GM19035 (cell line): ENCODE measurements at regions not wholly inside any gene's neighbourhood (a gene's known extent, or its start where the extent isn't known, plus 50 kb on each side); places are given as distances from the start of the nearest gene placed in this dataset.
A peak's percentile ranks its signal among the peaks of the same experiment; 100 is the strongest.
"Not testable (repeated sequence)": the region's sequence is repeated elsewhere in the genome, so short reads cannot be mapped to it uniquely, and the experiment has no call there.

Source experiments
- ATAC-seq: cut with Tn5 transposase; IDR thresholded peaks from one replicate; pipeline ENCODE4 v1.9.1; 2021; ENCODE audit not compliant: unreplicated experiment

DNA sequence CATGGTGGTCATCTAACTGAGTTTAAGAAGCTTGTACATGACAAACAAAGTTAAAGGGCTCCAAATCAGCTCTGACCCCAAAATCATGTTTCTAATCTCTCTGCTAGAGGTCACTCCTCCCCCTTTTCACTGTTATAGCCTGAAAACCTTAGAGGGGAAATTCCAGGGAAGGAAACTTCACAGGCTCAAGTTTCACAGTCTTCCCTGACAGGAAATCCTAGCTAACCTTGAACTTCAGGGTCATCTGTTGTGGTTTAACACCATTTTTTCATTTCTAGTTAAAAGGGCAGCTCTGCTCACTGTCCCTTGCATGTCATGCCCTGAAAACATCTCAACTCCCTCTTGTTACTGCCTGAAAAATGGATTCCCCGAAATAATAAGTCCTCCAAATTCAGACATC, 104.4 kb upstream of the BMP2 start:
- ATAC-seq, result no peak

DNA sequence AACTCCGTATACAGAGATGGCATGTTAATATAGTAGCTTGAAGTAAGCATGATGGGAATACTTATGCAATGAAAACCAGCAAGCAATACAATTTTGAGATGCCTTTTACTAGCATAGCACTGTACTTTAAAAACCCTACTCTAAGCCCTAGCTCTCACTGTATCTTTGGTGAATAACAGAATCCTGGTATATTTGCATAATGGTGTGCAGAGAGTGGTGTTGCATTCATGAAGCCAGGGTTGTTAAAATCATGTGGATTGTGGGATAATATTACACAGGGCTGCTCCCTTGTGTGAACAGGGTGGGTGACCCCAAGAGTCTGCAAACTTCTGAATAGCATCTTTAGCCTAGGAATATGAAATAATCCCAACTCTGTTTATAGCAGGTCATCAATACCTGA, 105.2 kb upstream of the BMP2 start:
- ATAC-seq, result no peak

DNA sequence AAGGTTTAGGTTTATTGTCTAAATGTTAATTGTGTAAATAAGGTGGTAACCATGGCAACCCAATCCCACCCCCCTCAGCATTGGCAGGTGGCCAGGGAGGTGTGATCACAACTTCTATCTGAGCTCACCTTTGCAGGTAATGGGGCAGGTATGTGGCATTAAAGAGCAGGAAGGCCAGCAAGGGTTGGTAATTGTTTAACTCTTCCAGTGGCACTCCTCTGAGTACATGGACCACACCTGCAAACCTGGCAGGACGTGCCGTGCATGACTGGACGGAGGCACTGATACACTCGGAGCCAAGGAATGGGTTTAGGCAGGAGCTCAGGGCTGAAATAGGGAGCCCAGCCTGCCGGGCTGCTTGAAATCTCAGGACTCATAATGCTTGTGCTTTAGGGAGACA, 107.0 kb upstream of the BMP2 start:
- no peak for ATAC-seq

- not testable (repeated sequence) for ATAC-seq
These were observed 108.6 kb upstream of the BMP2 start for GRCh38 chr20:6658909-6659308.

DNA sequence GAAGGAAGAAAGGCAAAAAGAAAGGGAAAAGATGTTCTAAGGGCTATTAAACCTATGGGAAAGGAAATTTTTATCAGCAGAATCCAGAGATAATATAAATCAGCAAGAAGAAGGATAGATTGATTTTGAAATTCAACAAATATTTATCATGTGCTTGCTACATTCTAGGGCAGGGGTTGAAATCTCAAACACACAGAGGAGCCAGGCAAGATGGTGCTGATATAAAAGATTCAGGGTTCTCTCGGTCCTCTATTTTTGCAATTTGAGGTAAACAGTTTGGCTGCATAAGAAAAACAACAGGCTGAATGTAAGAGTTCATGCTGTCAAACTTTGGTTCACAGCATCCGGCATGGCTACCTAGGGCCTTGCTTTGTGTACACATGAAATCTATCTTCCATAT, 109.6 kb upstream of the BMP2 start:
- ATAC-seq, result no peak

DNA sequence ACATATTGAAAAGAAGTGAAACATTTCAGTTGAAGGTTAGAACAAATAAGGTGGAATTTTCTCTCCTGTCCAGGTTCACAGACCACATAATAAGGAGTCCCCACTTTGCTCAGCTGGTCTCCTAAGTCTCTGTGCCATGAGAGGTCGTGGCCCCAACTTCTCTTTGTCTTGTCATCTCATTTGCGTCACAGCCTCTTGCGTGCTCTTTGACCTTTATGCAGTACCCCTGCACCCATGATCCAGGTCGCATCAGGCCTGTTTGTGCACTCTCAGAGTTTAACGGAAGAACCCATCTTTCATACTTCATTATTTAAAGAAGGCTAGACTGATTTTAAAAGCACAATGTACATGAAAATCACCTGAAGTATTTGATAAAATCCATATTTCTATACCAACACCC, 110.4 kb upstream of the BMP2 start:
- no peak for ATAC-seq

DNA sequence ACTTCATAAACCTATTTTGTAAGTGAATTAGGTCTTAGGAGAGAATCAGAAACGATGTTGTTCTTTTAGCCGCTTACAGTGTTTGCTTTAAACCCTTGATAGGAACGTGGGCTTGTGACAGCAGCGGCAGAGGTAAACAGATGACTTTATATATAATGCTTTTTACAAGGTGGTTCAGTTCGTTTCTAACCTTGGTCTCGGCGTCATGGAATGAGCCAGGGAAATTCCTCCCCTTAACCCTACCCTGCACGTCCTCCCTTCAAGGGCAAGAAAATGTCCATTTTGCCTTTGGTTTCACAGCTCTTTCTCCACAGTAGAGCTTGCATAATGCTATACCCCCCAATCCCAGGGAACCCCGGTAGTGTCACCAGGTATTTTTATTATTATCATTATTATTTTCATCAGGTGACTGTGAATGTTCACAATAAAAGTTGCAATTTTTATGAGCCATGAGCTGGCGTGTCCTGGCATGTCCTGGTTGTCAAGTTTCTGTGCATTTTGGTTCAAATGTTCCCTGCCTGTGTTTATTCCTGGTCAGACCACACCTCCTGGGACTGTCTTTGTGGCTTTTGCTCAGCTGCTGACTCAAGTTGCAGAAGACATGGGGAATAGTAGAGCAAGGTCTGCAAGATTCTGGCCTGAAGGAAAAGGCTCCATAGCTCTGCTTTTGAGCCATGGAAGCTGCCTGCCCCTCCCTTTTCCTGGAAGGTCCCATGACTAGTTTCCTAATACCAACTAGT, 112.8 kb upstream of the BMP2 start:
- ATAC-seq, result no peak

- no peak for ATAC-seq
These were observed 115.9 kb upstream of the BMP2 start for GRCh38 chr20:6651561-6651960.

- ATAC-seq, result no peak
These were observed 116.5 kb upstream of the BMP2 start for GRCh38 chr20:6651016-6651415.

DNA sequence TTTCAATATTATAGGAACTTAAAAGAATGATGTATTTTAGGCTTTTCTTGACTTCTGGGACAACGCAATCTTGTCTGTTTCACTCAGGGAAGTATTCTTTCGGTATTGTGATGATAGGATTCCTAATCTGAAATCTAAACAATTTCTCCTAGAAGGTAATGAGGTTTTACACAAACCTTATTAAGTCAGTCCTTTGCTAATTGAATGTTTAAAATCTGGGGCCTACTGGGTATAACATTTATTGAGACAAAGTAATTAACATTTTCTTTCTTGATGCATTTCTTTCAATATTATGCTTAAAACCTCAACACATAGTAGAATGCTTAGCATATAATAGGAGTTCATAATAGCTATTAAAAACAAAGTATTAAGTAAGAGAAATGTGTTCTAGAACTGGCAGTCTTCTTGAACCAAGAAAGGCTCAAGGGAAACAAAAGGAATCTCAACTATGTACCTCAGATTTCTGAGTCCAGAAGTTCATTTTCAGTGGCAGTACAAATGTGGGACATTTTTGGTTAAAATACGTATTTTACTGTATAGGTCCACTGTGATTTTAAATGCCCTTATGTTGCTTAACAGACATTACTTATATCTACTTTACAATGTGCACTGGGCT, 121.4 kb upstream of the BMP2 start:
- ATAC-seq, result no peak

GRCh38 chr20:6644813-6645628, 122.5 kb upstream of the BMP2 start:
- ATAC-seq, result no peak

- no peak for ATAC-seq
These were observed 126.5 kb upstream of the BMP2 start for GRCh38 chr20:6641012-6641411.

GRCh38 chr20:6637160-6637579, 130.3 kb upstream of the BMP2 start:
- ATAC-seq, result no peak

DNA sequence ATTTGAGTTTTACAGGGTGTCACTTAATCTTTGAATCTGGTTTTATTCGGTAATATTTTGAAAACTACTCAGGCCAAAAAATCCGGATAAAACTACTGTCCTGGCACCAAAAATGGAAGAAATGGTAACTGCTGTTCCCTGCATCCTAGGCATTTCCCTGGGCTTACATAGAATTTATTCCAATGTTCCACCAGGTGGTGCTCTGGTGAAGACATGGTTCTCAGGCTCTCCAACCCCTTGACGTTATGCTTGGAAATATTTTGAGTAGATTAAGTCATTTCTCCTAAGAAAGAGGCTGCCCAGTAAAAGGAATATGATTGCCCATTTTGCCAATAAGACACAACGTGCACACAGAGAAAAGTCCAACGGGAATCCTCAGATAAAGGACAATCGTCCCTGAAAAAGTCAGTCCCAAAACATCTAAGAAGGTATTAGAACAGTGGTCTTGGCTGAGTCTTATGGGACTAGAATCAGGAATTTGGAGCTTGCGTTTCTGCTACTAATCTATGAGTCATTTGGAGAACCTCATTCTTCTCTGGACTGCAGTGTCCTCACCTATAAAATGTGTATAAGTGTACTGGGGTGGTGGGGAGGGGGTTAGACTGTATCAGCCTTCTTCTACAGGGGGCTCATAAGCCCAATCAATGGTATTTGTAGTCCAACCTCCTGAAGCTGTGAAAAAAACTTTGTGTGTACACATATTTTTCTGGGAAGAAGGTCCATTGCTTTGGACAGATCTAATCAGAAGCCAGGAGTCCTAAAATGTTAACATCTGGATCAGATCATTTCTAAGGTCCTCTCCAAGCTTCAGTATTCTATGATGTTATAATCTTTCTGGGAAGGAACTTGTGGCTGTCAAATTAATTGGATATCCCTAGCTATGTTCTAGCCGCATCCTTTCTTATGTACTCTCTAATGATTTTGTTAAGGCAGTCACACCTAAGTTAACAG, 131.0 kb upstream of the BMP2 start:
- ATAC-seq, result no peak

DNA sequence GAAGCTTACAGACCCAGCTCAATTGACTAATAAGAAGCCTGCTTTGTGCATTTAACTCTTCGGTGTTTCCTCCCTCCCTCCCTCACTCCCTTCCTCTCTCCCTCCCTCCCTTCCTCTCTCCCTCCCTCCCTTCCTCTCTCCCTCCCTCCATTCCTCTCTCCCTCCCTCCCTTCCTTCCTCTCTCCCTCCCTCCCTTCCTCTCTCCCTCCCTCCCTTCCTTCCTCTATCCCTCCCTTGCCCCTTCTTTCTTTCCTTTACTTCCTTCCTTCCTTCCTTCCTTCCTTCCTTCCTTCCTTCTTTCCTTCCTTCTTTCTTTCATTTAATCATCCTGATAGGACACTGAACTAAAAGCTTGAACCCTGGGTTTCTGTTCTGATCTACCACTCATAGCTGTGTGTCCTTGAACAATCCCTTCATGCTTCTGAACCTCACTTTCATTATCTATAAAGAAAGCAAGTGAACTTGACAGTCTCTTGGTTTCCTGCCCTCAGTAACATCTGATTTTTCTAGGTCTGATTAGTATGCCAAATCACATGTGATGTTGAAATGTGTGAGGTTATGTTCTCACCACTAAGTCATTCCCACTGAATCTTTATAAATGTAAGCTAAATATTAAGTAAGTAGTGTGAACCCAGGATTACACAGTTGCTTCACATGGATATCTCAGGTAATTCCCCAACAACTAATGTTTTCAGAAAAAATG, 132.3 kb upstream of the BMP2 start:
- no peak for ATAC-seq

GRCh38 chr20:6632187-6632586, 135.3 kb upstream of the BMP2 start:
- ATAC-seq, result no peak

- no peak for ATAC-seq
These were observed 137.0 kb upstream of the BMP2 start for GRCh38 chr20:6630514-6630913.

- ATAC-seq, result no peak
These were observed 137.9 kb upstream of the BMP2 start for GRCh38 chr20:6629564-6629963.

- no peak for ATAC-seq
These were observed 140.7 kb upstream of the BMP2 start for GRCh38 chr20:6626805-6627204.

DNA sequence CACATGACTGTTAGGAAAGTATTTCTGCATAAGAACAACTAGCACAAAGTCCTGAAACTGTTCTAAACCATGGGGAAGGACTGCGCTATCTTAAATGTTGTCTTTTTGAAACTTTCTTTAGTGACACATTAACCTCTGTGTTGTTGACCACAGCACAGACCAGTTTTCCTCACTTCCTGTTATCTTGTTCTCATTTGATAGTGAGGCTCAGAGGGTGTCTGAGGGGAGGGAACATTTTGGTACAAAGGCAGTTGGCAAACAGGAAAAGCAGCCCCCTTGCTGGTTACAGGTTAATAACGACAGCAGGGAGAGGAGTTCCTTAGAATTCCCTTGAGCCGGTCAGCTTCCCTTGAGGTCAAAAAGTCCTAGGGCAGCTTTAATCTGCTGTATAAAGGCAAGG, 143.5 kb upstream of the BMP2 start:
- peak; percentile 94 for ATAC-seq
